ENCODE measurements at regions not wholly inside any gene's neighbourhood (a gene's known extent, or its start where the extent isn't known, plus 50 kb on each side); places are given as distances from the start of the nearest gene placed in this dataset.

DNA sequence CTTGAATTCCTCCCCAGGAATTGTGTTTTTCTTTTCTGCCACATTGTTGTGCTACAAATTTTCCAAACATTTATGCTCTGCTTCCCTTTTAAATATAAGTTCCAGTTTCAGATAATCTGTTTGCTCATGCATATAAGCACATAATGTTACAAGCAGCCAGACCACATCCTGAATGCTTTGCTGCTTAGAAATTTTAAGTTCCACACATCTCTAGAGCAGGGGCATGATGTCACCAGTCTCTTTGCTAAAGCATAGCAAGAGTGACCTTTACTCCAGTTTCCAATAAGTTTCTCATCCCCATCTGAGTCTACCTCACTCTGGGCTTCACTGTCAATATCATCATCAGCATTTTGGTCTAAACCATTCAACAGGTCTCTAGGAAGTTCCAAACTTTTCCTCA is 932.5 kb downstream of the SH3BGRL start:
- intact Hi-C loops (cut with micrococcal nuclease), result no loop called here
- Mint-ChIP-seq H3K27ac (no peak overlapping the region), H3K9me3 (ENCODE audit: insufficient read depth) (no peaks in the 10 kb centered on the region), H3K4me3 (no peak overlapping the region), H3K4me1 (no peaks in the 10 kb centered on the region), H3K27me3 (no peaks in the 10 kb centered on the region)
- Histone ChIP-seq H3K27ac (ENCODE audit: low read length in 2 of 2) (no peak overlapping the region), H4K20me1 (ENCODE audit: control insufficient read depth, insufficient read depth, low read length, poor library complexity, severe bottlenecking) (no peaks in the 10 kb centered on the region), H3K9ac (ENCODE audit: low read length) (no peak overlapping the region), H3K79me2 (ENCODE audit: control insufficient read depth, insufficient read depth, low read length) (no peaks in the 10 kb centered on the region), H3K4me3 (ENCODE audit: control extremely low read depth in 1 of 5, extremely low read depth in 1 of 5, insufficient read depth in 1 of 5, low read depth in 2 of 5, low read length in 4 of 5) (no peak overlapping the region), H3K4me2 (replicated peaks; ENCODE audit: low read depth, low read length, poor library complexity, severe bottlenecking) (no peak overlapping the region), H3K36me3 (replicated peaks in 1 of 2; ENCODE audit: control extremely low read depth in 1 of 2, control insufficient read depth in 1 of 2, extremely low read depth in 1 of 2, insufficient read depth in 2 of 2, low read length in 1 of 2) (no peaks in the 10 kb centered on the region), H3K4me1 (ENCODE audit: control insufficient read depth in 2 of 2, insufficient read depth in 2 of 2, low read length in 2 of 2) (no peaks in the 10 kb centered on the region), H3K9me3 (ENCODE audit: control extremely low read depth in 1 of 3, control insufficient read depth in 2 of 3, insufficient read depth in 1 of 3, low read length in 2 of 3) (peaks cover 0 to 7% (median 0%) of the 10 kb centered on the region in 3 donors), H2AFZ (ENCODE audit: insufficient read depth, low read depth, low read length, poor library complexity, severe bottlenecking) (no peak overlapping the region), H3K27me3 (replicated peaks in 1 of 4; ENCODE audit: control extremely low read depth in 1 of 4, control insufficient read depth in 3 of 4, insufficient read depth in 4 of 4, low read length in 3 of 4) (no peaks in the 10 kb centered on the region)
- no peak for TF ChIP-seq CTCF (IDR thresholded peaks at IDR 0.05)
- no peak for TF ChIP-seq EZH2 (IDR thresholded peaks at IDR 0.05; ENCODE audit: borderline replicate concordance, insufficient read depth, low read depth, low read length, poor library complexity, severe bottlenecking)
- no peak for ATAC-seq (ENCODE audit: low read depth)
- POLR2A ChIA-PET, result no interaction called here
- CTCF ChIA-PET, result no interaction called here
- DNase-seq, result no peak

GRCh38 chrX:82141942-82142341 is 940.0 kb downstream of the SH3BGRL start:
- no peaks in the 10 kb centered on the region for H3K4me1 ChIP-seq (ENCODE audit: control insufficient read depth in 2 of 2, insufficient read depth in 2 of 2, low read length in 2 of 2)
- no peak for DNase-seq
- intact Hi-C loops (cut with micrococcal nuclease), result no loop called here
- ChIA-PET CTCF (no interaction called here), POLR2A (no interaction called here)
- no peak overlapping the region for H3K4me3 ChIP-seq (ENCODE audit: control extremely low read depth in 1 of 5, extremely low read depth in 1 of 5, insufficient read depth in 1 of 5, low read depth in 2 of 5, low read length in 4 of 5)
- Mint-ChIP-seq H3K4me3 (no peak overlapping the region), H3K4me1 (no peaks in the 10 kb centered on the region), H3K27ac (no peak overlapping the region), H3K27me3 (no peaks in the 10 kb centered on the region), H3K9me3 (ENCODE audit: insufficient read depth) (peaks cover 5% of the 10 kb centered on the region)
- H3K27ac ChIP-seq (ENCODE audit: low read length in 2 of 2), result no peak overlapping the region
- no peaks in the 10 kb centered on the region for H3K27me3 ChIP-seq (replicated peaks in 1 of 4; ENCODE audit: control extremely low read depth in 1 of 4, control insufficient read depth in 3 of 4, insufficient read depth in 4 of 4, low read length in 3 of 4)
- H4K20me1 ChIP-seq (ENCODE audit: control insufficient read depth, insufficient read depth, low read length, poor library complexity, severe bottlenecking), result no peaks in the 10 kb centered on the region
- H2AFZ ChIP-seq (ENCODE audit: insufficient read depth, low read depth, low read length, poor library complexity, severe bottlenecking), result no peak overlapping the region
- H3K36me3 ChIP-seq (replicated peaks in 1 of 2; ENCODE audit: control extremely low read depth in 1 of 2, control insufficient read depth in 1 of 2, extremely low read depth in 1 of 2, insufficient read depth in 2 of 2, low read length in 1 of 2), result no peaks in the 10 kb centered on the region
- ATAC-seq (ENCODE audit: low read depth), result no peak
- WGBS (ENCODE audit: insufficient coverage), result no CpG with 5 or more reads among the region's 1 CpG
- no peak overlapping the region for H3K4me2 ChIP-seq (replicated peaks; ENCODE audit: low read depth, low read length, poor library complexity, severe bottlenecking)
- H3K9ac ChIP-seq (ENCODE audit: low read length), result no peak overlapping the region
- no peaks in the 10 kb centered on the region for H3K9me3 ChIP-seq (ENCODE audit: control extremely low read depth in 1 of 3, control insufficient read depth in 2 of 3, insufficient read depth in 1 of 3, low read length in 2 of 3)
- no peaks in the 10 kb centered on the region for H3K79me2 ChIP-seq (ENCODE audit: control insufficient read depth, insufficient read depth, low read length)
- TF ChIP-seq EZH2 (IDR thresholded peaks at IDR 0.05; ENCODE audit: borderline replicate concordance, insufficient read depth, low read depth, low read length, poor library complexity, severe bottlenecking), result no peak
- TF ChIP-seq CTCF (IDR thresholded peaks at IDR 0.05), result no peak

Measured in B cell (primary cell).